KMS-11 (cell line): ENCODE measurements at regions not wholly inside any gene's neighbourhood (a gene's known extent, or its start where the extent isn't known, plus 50 kb on each side); places are given as distances from the start of the nearest gene placed in this dataset.

Experiments
- H2AFZ ChIP-seq: fragments of 200-600 bp; sonication (generic); 2 replicates; pipeline ENCODE4 v1.6.1; 2016; ENCODE audit warnings: antibody characterized with exemption, mixed run types, low read depth
- H3K27ac ChIP-seq: fragments of 200-600 bp; sonication (generic); 2 replicates; pipeline ENCODE4 v1.6.1; 2016; ENCODE audit warnings: mild to moderate bottlenecking, mixed run types
- H3K27me3 ChIP-seq: fragments of 200-600 bp; sonication (generic); 2 replicates; pipeline ENCODE4 v1.6.1; 2017; ENCODE audit warnings: mild to moderate bottlenecking, low read depth, mixed run types, moderate library complexity; ENCODE audit not compliant: insufficient read depth
- H3K36me3 ChIP-seq: fragments of 200-600 bp; sonication (generic); 2 replicates; pipeline ENCODE4 v1.6.1; 2017; ENCODE audit warnings: mild to moderate bottlenecking, mixed run types; ENCODE audit not compliant: insufficient read depth
- H3K4me1 ChIP-seq: fragments of 200-600 bp; sonication (generic); 2 replicates; pipeline ENCODE4 v1.6.1; 2016; ENCODE audit warnings: mild to moderate bottlenecking, low read depth, mixed run types; ENCODE audit not compliant: poor library complexity, severe bottlenecking
- H3K4me2 ChIP-seq: fragments of 200-600 bp; sonication (generic); 2 replicates; pipeline ENCODE4 v1.7.0; 2016; ENCODE audit warnings: mild to moderate bottlenecking, mixed run types
- H3K4me3 ChIP-seq: fragments of 200-600 bp; sonication (generic); IDR thresholded peaks from 2 replicates; pipeline ENCODE4 v1.6.1; 2017; ENCODE audit warnings: low read depth, low read length, mixed read lengths; ENCODE audit not compliant: insufficient read depth
- H3K79me2 ChIP-seq: fragments of 200-600 bp; sonication (generic); 2 replicates; pipeline ENCODE4 v1.6.1; 2016; ENCODE audit warnings: low read depth, mixed run types; ENCODE audit not compliant: insufficient read depth
- H3K9ac ChIP-seq: fragments of 200-600 bp; sonication (generic); 2 replicates; pipeline ENCODE4 v1.6.1; 2016; ENCODE audit warnings: mild to moderate bottlenecking, mixed run types
- H4K20me1 ChIP-seq: fragments of 200-600 bp; sonication (generic); 2 replicates; pipeline ENCODE4 v1.6.1; 2016; ENCODE audit warnings: mild to moderate bottlenecking, mixed run types; ENCODE audit not compliant: insufficient read depth
- TF ChIP-seq, protein P1 (sequence below): fragments of 200-600 bp; sonication (generic); conservative IDR thresholded peaks from 2 replicates; pipeline ENCODE4 v1.6.1; 2017; ENCODE audit warnings: low read depth, mild to moderate bottlenecking, antibody characterized with exemption, low read length, moderate library complexity, mixed read lengths

DNA sequence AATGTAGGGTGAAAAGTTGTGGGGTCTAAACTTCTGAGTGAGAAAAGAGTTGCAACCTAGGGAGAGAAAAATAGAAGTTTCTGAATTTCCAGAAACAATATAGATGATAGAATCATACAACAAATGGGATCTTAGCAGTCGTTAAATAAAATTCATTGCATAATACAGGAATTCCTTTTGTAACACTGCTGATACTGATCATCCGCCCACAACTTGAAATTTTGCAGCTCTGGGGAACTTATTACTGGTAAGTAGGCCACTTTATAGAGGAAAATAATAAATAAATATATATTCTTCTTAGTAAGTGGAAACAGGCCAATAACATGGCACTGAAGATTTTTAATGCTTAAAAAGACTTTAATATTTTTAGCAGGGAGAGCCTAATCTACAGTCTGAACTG lies 81.9 kb upstream of the SMIM30 start:
- H3K4me1 ChIP-seq: no peaks in the 10 kb centered on the region
- no peaks in the 10 kb centered on the region for H4K20me1 ChIP-seq
- TF ChIP-seq, protein P1, sequence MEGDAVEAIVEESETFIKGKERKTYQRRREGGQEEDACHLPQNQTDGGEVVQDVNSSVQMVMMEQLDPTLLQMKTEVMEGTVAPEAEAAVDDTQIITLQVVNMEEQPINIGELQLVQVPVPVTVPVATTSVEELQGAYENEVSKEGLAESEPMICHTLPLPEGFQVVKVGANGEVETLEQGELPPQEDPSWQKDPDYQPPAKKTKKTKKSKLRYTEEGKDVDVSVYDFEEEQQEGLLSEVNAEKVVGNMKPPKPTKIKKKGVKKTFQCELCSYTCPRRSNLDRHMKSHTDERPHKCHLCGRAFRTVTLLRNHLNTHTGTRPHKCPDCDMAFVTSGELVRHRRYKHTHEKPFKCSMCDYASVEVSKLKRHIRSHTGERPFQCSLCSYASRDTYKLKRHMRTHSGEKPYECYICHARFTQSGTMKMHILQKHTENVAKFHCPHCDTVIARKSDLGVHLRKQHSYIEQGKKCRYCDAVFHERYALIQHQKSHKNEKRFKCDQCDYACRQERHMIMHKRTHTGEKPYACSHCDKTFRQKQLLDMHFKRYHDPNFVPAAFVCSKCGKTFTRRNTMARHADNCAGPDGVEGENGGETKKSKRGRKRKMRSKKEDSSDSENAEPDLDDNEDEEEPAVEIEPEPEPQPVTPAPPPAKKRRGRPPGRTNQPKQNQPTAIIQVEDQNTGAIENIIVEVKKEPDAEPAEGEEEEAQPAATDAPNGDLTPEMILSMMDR: no peak
- H3K9ac ChIP-seq: no peak overlapping the region
- no peak overlapping the region for H3K4me2 ChIP-seq
- no peak overlapping the region for H3K4me3 ChIP-seq
- no peaks in the 10 kb centered on the region for H3K79me2 ChIP-seq
- no peaks in the 10 kb centered on the region for H3K27me3 ChIP-seq
- H3K36me3 ChIP-seq: no peaks in the 10 kb centered on the region
- H3K27ac ChIP-seq: no peak overlapping the region
- H2AFZ ChIP-seq: no peak overlapping the region

DNA sequence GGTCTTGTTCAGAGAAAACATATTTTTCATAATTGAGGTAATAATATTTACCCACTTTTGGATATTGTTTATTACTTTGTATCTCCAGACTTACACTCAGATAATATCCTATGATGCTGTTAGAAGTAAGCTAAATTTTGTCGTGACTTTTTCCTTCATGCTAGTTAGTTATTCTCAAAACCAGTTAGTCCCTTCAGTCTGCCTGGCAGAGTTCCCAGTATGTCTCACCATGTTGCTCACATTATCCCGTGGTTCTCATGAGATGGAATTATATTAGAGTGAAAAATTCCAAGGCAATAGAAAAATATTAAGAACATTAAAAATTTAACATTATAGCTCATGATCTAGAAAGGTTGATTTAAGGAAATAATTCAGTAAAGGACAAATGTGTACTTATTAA lies 81.5 kb upstream of the SMIM30 start:
- TF ChIP-seq, protein P1: no peak
- Histone ChIP-seq H3K4me1 (no peaks in the 10 kb centered on the region), H3K27ac (no peak overlapping the region)

DNA sequence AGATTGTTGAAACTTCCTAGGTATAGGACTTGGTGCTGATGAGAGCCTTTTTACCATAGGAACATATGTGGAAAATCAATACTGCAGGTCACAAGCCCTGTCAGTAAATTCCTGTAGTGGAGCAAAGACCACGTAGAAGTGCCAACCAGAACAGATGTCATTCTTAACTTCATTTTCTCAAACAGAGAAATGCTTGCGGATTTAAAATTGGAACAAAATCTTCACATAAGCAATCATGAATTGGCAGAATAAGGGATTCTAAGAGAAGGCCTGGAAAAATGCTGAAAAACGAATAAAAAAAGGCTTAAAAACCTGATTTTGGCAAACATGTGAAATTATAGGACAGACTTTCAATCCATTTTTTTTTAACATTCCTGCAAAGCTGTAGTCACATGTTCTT lies 80.8 kb upstream of the SMIM30 start:
- Histone ChIP-seq H3K27ac (no peak overlapping the region), H3K27me3 (no peaks in the 10 kb centered on the region), H4K20me1 (no peaks in the 10 kb centered on the region), H3K4me2 (no peak overlapping the region), H3K9ac (no peak overlapping the region), H3K79me2 (no peaks in the 10 kb centered on the region), H2AFZ (no peak overlapping the region), H3K4me1 (no peaks in the 10 kb centered on the region), H3K4me3 (no peak overlapping the region), H3K36me3 (no peaks in the 10 kb centered on the region)
- TF ChIP-seq, protein P1: no peak

More for the DNA sequence above, 81.5 kb upstream of the SMIM30 start:
- no peak overlapping the region for H3K4me2 ChIP-seq
- no peak overlapping the region for H2AFZ ChIP-seq
- H3K79me2 ChIP-seq: no peaks in the 10 kb centered on the region
- H3K4me3 ChIP-seq: no peak overlapping the region
- H3K36me3 ChIP-seq: no peaks in the 10 kb centered on the region
- H4K20me1 ChIP-seq: no peaks in the 10 kb centered on the region
- no peak overlapping the region for H3K9ac ChIP-seq
- H3K27me3 ChIP-seq: no peaks in the 10 kb centered on the region

DNA sequence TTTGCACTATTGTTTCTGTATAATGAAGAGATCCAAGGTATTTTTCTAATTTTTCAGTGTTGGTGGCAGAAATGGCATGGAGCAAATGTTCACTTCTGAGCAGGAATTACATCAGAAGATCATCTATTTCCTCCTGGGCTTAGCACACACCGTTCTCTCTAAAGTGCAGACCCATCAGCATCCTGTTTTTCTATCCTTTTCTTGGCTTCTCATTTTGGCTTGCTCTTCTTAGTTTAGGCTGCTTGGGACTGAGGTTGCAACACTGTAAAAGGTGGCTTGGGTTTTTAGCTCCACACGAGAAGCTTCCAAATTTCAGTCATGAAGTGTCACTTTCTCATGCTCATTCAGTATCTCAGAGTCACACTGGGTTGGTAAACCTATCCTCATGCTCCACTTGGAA lies 79.9 kb upstream of the SMIM30 start:
- no peaks in the 10 kb centered on the region for H3K36me3 ChIP-seq
- no peaks in the 10 kb centered on the region for H3K4me1 ChIP-seq
- TF ChIP-seq, protein P1: no peak
- no peak overlapping the region for H3K4me2 ChIP-seq
- no peak overlapping the region for H3K9ac ChIP-seq
- no peaks in the 10 kb centered on the region for H4K20me1 ChIP-seq
- H3K27me3 ChIP-seq: no peaks in the 10 kb centered on the region
- no peak overlapping the region for H2AFZ ChIP-seq
- H3K4me3 ChIP-seq: no peak overlapping the region
- H3K27ac ChIP-seq: no peak overlapping the region
- H3K79me2 ChIP-seq: no peaks in the 10 kb centered on the region

DNA sequence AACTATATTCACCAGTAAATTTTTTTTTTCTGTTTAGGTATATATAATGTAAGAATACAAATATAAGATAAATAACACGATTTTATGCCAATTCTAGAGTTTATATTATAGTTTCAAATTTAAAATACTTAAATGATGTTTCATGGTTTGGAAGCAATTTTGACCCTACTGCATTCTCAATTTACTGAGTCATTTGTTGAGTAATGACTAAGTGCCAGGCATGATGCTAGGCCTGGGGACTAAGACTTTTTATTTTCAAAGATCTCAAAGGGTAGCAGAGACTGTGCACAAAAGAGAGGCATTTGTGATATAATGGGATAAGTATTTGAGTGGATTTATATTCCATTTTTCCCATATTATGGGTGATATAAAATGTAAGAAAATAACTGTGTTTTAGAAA lies 78.9 kb upstream of the SMIM30 start:
- no peak overlapping the region for H3K9ac ChIP-seq
- TF ChIP-seq, protein P1: no peak
- H3K4me1 ChIP-seq: no peaks in the 10 kb centered on the region
- no peaks in the 10 kb centered on the region for H3K27me3 ChIP-seq
- H4K20me1 ChIP-seq: no peaks in the 10 kb centered on the region
- H3K27ac ChIP-seq: no peak overlapping the region
- no peak overlapping the region for H3K4me2 ChIP-seq
- H3K36me3 ChIP-seq: no peaks in the 10 kb centered on the region
- no peaks in the 10 kb centered on the region for H3K79me2 ChIP-seq
- no peak overlapping the region for H3K4me3 ChIP-seq
- no peak overlapping the region for H2AFZ ChIP-seq
